Caco-2 (cell line): ENCODE measurements at regions not wholly inside any gene's neighbourhood (a gene's known extent, or its start where the extent isn't known, plus 50 kb on each side); places are given as distances from the start of the nearest gene placed in this dataset.

Experiments used
- BruUV-seq: library from RNA; stranded (reverse); fragments of 400-500 nt; replicated peaks from 2 replicates; lab custom pipeline; 2021; lab: Mats Ljungman, UMichigan
- CTCF ChIA-PET: fragments of 300-600 bp; sonication (Branson Sonifier 250); formaldehyde crosslinking; loops from one replicate; lab custom pipeline; 2022; ENCODE audit warnings: antibody characterized with exemption; lab: Charles Lee
- POLR2A ChIA-PET: fragments of 300-600 bp; sonication (Branson Sonifier 250); formaldehyde crosslinking; loops from one replicate; lab custom pipeline; 2022; ENCODE audit warnings: antibody characterized with exemption; lab: Charles Lee
- DNase-seq, 2 experiments: peaks; one replicate each; pipeline versions ENCODE4 v3.0.0 to v3.0.0-alpha.2; 2020 to 2022
- H3K27me3 ChIP-seq: replicated peaks from 2 replicates; pipeline ENCODE4 v1.6.0; 2011; ENCODE audit warnings: low read length; ENCODE audit not compliant: control insufficient read depth, insufficient read depth
- H3K36me3 ChIP-seq: 2 replicates; pipeline ENCODE4 v1.5.1; 2011; ENCODE audit warnings: low read length; ENCODE audit not compliant: control insufficient read depth, insufficient read depth
- H3K4me1 ChIP-seq: fragments of 250-450 bp; sonication (Bioruptor Pico); 2 replicates; pipeline ENCODE4 v1.5.1; 2020; ENCODE audit warnings: mild to moderate bottlenecking
- H3K4me3 ChIP-seq: 2 replicates; pipeline ENCODE4 v1.5.1; 2011; ENCODE audit warnings: low read depth, mild to moderate bottlenecking, control low read depth, low read length
- H3K9me3 ChIP-seq: fragments of 250-450 bp; sonication (Bioruptor Pico); 2 replicates; pipeline ENCODE4 v1.5.1; 2020; ENCODE audit warnings: mild to moderate bottlenecking, moderate library complexity
- H3K27ac Mint-ChIP-seq: one replicate; pipeline ENCODE4 v1.8.0; 2022; ENCODE audit warnings: mixed read lengths; ENCODE audit not compliant: unreplicated experiment
- H3K27me3 Mint-ChIP-seq: one replicate; pipeline ENCODE4 v1.8.0; 2022; ENCODE audit warnings: mixed read lengths; ENCODE audit not compliant: insufficient read depth, unreplicated experiment
- H3K36me3 Mint-ChIP-seq: one replicate; pipeline ENCODE4 v1.8.0; 2022; ENCODE audit warnings: mild to moderate bottlenecking, mixed read lengths; ENCODE audit not compliant: insufficient read depth, unreplicated experiment
- H3K4me1 Mint-ChIP-seq: one replicate; pipeline ENCODE4 v1.8.0; 2022; ENCODE audit warnings: low read depth, mixed read lengths; ENCODE audit not compliant: unreplicated experiment
- H3K4me3 Mint-ChIP-seq: one replicate; pipeline ENCODE4 v1.8.0; 2022; ENCODE audit warnings: mild to moderate bottlenecking, moderate library complexity, mixed read lengths; ENCODE audit not compliant: unreplicated experiment
- H3K9me3 Mint-ChIP-seq: one replicate; pipeline ENCODE4 v1.8.0; 2022; ENCODE audit warnings: mixed read lengths; ENCODE audit not compliant: unreplicated experiment
- intact Hi-C: fragments of 100-400 bp; cut with micrococcal nuclease; formaldehyde crosslinking; loops from one replicate; pipeline ENCODE4 v1.10.0; 2022; ENCODE audit not compliant: unreplicated experiment
- TF ChIP-seq, protein P1 (sequence below), 2 experiments: fragments of 200-600 bp in 1 of 2; IDR thresholded peaks; 1 replicate in 1 of 2; 2 replicates in 1 of 2; pipeline versions ENCODE4 v1.5.1 to v1.8.0; 2011 to 2022; ENCODE audit warnings: antibody characterized with exemption in 1 of 2, control low read depth in 1 of 2, inconsistent platforms in 1 of 2, low read depth in 1 of 2, low read length in 1 of 2, mild to moderate bottlenecking in 1 of 2, moderate library complexity in 1 of 2; ENCODE audit not compliant: insufficient read depth in 1 of 2, severe bottlenecking in 1 of 2, unreplicated experiment in 1 of 2

- TF ChIP-seq, protein P1, sequence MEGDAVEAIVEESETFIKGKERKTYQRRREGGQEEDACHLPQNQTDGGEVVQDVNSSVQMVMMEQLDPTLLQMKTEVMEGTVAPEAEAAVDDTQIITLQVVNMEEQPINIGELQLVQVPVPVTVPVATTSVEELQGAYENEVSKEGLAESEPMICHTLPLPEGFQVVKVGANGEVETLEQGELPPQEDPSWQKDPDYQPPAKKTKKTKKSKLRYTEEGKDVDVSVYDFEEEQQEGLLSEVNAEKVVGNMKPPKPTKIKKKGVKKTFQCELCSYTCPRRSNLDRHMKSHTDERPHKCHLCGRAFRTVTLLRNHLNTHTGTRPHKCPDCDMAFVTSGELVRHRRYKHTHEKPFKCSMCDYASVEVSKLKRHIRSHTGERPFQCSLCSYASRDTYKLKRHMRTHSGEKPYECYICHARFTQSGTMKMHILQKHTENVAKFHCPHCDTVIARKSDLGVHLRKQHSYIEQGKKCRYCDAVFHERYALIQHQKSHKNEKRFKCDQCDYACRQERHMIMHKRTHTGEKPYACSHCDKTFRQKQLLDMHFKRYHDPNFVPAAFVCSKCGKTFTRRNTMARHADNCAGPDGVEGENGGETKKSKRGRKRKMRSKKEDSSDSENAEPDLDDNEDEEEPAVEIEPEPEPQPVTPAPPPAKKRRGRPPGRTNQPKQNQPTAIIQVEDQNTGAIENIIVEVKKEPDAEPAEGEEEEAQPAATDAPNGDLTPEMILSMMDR (IDR thresholded peaks at IDR 0.05; ENCODE audit: insufficient read depth in 1 of 2, low read depth in 1 of 2, low read length in 1 of 2, severe bottlenecking in 1 of 2, unreplicated experiment in 1 of 2): no peak
- Histone ChIP-seq H3K9me3 (no peaks in the 10 kb centered on the region), H3K36me3 (no peaks in the 10 kb centered on the region), H3K4me1 (no peaks in the 10 kb centered on the region), H3K27me3 (no peaks in the 10 kb centered on the region), H3K4me3 (no peak overlapping the region)
- no peaks in the 10 kb centered on the region for H3K9me3 Mint-ChIP-seq
- CTCF ChIA-PET: no interaction called here
- intact Hi-C loops: no loop called here
- no peak for DNase-seq
- H3K4me3 Mint-ChIP-seq: no peak overlapping the region
- no peaks in the 10 kb centered on the region for H3K27me3 Mint-ChIP-seq
- no peaks in the 10 kb centered on the region for H3K4me1 Mint-ChIP-seq
- POLR2A ChIA-PET: no interaction called here
- no peaks in the 10 kb centered on the region for H3K36me3 Mint-ChIP-seq
- no TSS peak for BruUV-seq
- H3K27ac Mint-ChIP-seq: no peak overlapping the region
Observed at GRCh38 chr4:138410266-138410665, 168.1 kb upstream of the SLC7A11 start.

- no peak overlapping the region for H3K4me3 Mint-ChIP-seq
- H3K36me3 ChIP-seq: no peaks in the 10 kb centered on the region
- ChIA-PET CTCF (no interaction called here), POLR2A (no interaction called here)
- H3K9me3 ChIP-seq: no peaks in the 10 kb centered on the region
- H3K4me3 ChIP-seq: no peak overlapping the region
- no peaks in the 10 kb centered on the region for H3K4me1 Mint-ChIP-seq
- H3K4me1 ChIP-seq: no peaks in the 10 kb centered on the region
- TF ChIP-seq, protein P1 (IDR thresholded peaks at IDR 0.05; ENCODE audit: insufficient read depth in 1 of 2, low read depth in 1 of 2, low read length in 1 of 2, severe bottlenecking in 1 of 2, unreplicated experiment in 1 of 2): no peak
- H3K27ac Mint-ChIP-seq: no peak overlapping the region
- no peaks in the 10 kb centered on the region for H3K9me3 Mint-ChIP-seq
- intact Hi-C loops: no loop called here
- no peaks in the 10 kb centered on the region for H3K27me3 Mint-ChIP-seq
- BruUV-seq: no TSS peak
- no peak for DNase-seq
- H3K36me3 Mint-ChIP-seq: no peaks in the 10 kb centered on the region
- H3K27me3 ChIP-seq: no peaks in the 10 kb centered on the region
Observed at GRCh38 chr4:138409670-138410069, 167.5 kb upstream of the SLC7A11 start.

GRCh38 chr4:138408758-138409157 lies 166.6 kb upstream of the SLC7A11 start:
- ChIA-PET POLR2A (no interaction called here), CTCF (no interaction called here)
- no peak overlapping the region for H3K4me3 ChIP-seq
- H3K9me3 ChIP-seq: no peaks in the 10 kb centered on the region
- Mint-ChIP-seq H3K9me3 (no peaks in the 10 kb centered on the region), H3K27me3 (no peaks in the 10 kb centered on the region), H3K36me3 (no peaks in the 10 kb centered on the region), H3K27ac (no peak overlapping the region), H3K4me1 (no peaks in the 10 kb centered on the region), H3K4me3 (no peak overlapping the region)
- H3K36me3 ChIP-seq: no peaks in the 10 kb centered on the region
- no peaks in the 10 kb centered on the region for H3K4me1 ChIP-seq
- H3K27me3 ChIP-seq: no peaks in the 10 kb centered on the region
- intact Hi-C loops: no loop called here
- DNase-seq: no peak
- TF ChIP-seq, protein P1 (IDR thresholded peaks at IDR 0.05; ENCODE audit: insufficient read depth in 1 of 2, low read depth in 1 of 2, low read length in 1 of 2, severe bottlenecking in 1 of 2, unreplicated experiment in 1 of 2): no peak
- no TSS peak for BruUV-seq
